Sigmoid colon (tissue), 4 donors: ENCODE measurements at regions not wholly inside any gene's neighbourhood (a gene's known extent, or its start where the extent isn't known, plus 50 kb on each side); places are given as distances from the start of the nearest gene placed in this dataset.
A peak's percentile ranks its signal among the peaks of the same experiment; 100 is the strongest.

Source experiments
- EP300 ChIP-seq, 4 donors: sonication (generic); formaldehyde crosslinking; IDR thresholded peaks; one replicate each; pipeline ENCODE4 v1.6.1; 2017; ENCODE audit warnings: antibody characterized with exemption in 4 of 4
- POLR2A ChIP-seq, 2 donors: fragments of 450-650 bp; IDR thresholded peaks; one replicate each; pipeline ENCODE4 v1.6.1; 2016; ENCODE audit warnings: antibody characterized with exemption in 2 of 2, mild to moderate bottlenecking in 2 of 2, moderate library complexity in 2 of 2
- POLR2AphosphoS5 ChIP-seq, 4 donors: sonication (generic); formaldehyde crosslinking; IDR thresholded peaks; one replicate each; pipeline ENCODE4 v1.6.1; 2017; ENCODE audit warnings: antibody characterized with exemption in 4 of 4
- TF ChIP-seq, protein P1 (sequence below), 4 experiments: fragments of 450-650 bp in 3 of 4; fragments of 200-600 bp in 1 of 4; IDR thresholded peaks; one replicate each; pipeline ENCODE4 v1.5.1; 2016 to 2019; ENCODE audit warnings: antibody characterized with exemption in 4 of 4, mild to moderate bottlenecking in 3 of 4, moderate library complexity in 2 of 4

DNA sequence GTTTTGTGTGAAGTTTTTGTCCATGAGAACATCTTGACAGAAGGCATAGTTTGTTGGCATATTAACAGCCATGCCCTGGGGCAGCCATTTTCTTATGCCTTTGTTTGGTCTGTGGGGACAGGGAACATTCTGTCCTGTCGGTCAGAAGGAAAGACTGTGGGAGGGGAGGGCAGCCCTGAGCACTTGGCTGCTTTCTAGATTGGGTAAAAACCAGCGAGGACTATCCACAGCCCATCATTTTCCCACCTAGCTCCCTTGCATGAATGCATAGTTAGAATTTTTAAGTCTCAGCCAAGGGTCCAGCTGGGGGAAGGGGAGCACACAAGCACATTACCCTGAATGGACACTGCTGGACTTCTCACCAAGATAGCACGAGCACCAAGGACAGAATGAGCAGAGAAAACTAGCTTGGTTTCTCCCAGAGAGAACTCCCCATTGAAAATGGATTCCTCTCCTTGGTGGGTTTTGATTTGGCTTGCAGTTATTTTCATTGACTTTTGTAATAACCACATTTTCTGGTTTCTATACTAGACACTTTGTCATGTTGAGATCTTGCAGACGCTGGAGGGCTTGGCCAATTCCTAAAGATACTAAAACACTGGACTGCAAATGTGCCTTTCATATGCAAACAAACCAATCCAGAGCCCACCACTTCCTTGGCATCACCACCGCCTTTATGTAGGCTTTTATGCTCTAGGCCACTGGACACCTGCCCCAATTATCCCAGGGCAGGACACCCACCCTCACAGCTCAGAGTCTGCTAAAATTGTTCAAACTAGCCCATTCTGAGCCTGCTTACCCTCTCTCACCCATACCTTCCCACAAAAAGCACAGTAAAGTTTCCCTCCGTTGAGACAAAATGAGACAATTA is 129.9 kb downstream of the BOD1 start:
- TF ChIP-seq EP300 (IDR thresholded peaks at IDR 0.05) (peak in 3 of 4 donors; percentile 69 to 93 (median 87)), POLR2AphosphoS5 (IDR thresholded peaks at IDR 0.05) (peak; percentile 43 to 82 (median 72)), POLR2A (IDR thresholded peaks at IDR 0.05) (no peak)
- TF ChIP-seq, protein P1, sequence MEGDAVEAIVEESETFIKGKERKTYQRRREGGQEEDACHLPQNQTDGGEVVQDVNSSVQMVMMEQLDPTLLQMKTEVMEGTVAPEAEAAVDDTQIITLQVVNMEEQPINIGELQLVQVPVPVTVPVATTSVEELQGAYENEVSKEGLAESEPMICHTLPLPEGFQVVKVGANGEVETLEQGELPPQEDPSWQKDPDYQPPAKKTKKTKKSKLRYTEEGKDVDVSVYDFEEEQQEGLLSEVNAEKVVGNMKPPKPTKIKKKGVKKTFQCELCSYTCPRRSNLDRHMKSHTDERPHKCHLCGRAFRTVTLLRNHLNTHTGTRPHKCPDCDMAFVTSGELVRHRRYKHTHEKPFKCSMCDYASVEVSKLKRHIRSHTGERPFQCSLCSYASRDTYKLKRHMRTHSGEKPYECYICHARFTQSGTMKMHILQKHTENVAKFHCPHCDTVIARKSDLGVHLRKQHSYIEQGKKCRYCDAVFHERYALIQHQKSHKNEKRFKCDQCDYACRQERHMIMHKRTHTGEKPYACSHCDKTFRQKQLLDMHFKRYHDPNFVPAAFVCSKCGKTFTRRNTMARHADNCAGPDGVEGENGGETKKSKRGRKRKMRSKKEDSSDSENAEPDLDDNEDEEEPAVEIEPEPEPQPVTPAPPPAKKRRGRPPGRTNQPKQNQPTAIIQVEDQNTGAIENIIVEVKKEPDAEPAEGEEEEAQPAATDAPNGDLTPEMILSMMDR (IDR thresholded peaks at IDR 0.05): no peak
